Urothelium cell line (cell line): ENCODE measurements at regions not wholly inside any gene's neighbourhood (a gene's known extent, or its start where the extent isn't known, plus 50 kb on each side); places are given as distances from the start of the nearest gene placed in this dataset.
"Not testable (repeated sequence)": the region's sequence is repeated elsewhere in the genome, so short reads cannot be mapped to it uniquely, and the experiment has no call there.

Source experiments
- DNase-seq: peaks from one replicate; pipeline ENCODE4 v3.0.0; 2011; ENCODE audit warnings: low spot score, mixed read lengths
- FAIRE-seq: peaks from 2 replicates; lab custom pipeline; 2011; peaks lifted over from hg19 to GRCh38; lab: Jason Lieb, UNC

- FAIRE-seq (no peak), DNase-seq (no peak)
Observed at GRCh38 chr12:102344691-102345090, 135.7 kb downstream of the IGF1 start.

- no peak for DNase-seq
- FAIRE-seq: no peak
Observed at GRCh38 chr12:102343361-102344121, 136.8 kb downstream of the IGF1 start.

DNA sequence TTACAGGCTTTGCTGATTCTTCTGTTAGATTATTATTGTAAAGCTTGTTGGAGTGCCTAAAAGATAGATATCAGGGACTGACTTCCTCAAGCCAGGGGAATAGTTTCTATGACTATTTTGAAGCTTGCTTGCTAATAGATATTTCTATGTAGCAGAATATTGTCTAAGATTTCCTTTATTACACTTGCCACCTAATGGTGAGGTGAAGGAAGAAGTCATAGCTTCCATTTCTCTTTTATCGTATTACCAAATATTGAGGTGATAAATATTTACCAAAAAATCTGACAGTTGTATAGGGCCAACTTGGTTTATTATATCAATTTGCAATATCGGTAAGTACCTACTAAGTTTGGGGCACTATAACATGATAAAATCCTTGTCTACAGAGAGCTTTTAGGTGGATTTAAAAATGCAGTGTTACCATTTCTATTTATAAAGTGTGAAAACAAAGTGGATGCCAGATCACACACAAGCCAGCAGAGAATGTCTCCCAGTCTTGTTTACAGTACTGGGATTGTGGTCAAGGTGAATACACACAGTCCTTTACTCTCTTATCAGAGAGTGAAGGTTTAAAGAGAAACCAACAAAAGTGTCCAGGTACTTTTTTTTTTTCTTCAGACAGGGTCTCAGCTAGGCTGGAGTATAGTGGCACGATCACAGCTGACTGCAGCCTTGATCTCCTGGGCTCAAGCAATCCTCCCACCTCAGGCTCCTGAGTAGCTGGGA, 137.9 kb downstream of the IGF1 start:
- DNase-seq (no peak), FAIRE-seq (no peak)

GRCh38 chr12:102334765-102335164, 137.1 kb upstream of the PMCH start:
- DNase-seq (no peak), FAIRE-seq (no peak)

GRCh38 chr12:102331419-102331818, 133.8 kb upstream of the PMCH start:
- no peak for FAIRE-seq

GRCh38 chr12:102329883-102330282, 132.2 kb upstream of the PMCH start:
- FAIRE-seq: no peak
- DNase-seq: no peak

More at GRCh38 chr12:102331419-102331818, 133.8 kb upstream of the PMCH start:
- DNase-seq: no peak

GRCh38 chr12:102326982-102327381, 129.3 kb upstream of the PMCH start:
- FAIRE-seq: no peak
- DNase-seq: no peak

DNA sequence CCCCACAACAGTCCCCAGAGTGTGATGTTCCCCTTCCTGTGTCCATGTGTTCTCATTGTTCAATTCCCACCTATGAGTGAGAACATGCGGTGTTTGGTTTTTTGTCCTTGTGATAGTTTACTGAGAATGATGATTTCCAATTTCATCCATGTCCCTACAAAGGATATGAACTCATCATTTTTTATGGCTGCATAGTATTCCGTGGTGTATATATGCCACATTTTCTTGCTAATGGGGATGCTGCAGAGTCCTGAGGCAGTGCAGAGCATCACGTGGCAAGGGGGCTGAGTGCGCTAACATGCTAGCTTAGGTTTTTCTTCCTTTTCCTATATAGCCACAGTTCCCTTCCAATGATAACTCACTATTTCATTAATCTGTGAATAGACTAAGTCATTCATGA, 127.5 kb upstream of the PMCH start:
- not testable (repeated sequence) for FAIRE-seq, DNase-seq

- DNase-seq: no peak
- no peak for FAIRE-seq
Observed at GRCh38 chr12:102323799-102324198, 126.2 kb upstream of the PMCH start.

GRCh38 chr12:102322254-102322653, 124.6 kb upstream of the PMCH start:
- FAIRE-seq (no peak), DNase-seq (no peak)

DNA sequence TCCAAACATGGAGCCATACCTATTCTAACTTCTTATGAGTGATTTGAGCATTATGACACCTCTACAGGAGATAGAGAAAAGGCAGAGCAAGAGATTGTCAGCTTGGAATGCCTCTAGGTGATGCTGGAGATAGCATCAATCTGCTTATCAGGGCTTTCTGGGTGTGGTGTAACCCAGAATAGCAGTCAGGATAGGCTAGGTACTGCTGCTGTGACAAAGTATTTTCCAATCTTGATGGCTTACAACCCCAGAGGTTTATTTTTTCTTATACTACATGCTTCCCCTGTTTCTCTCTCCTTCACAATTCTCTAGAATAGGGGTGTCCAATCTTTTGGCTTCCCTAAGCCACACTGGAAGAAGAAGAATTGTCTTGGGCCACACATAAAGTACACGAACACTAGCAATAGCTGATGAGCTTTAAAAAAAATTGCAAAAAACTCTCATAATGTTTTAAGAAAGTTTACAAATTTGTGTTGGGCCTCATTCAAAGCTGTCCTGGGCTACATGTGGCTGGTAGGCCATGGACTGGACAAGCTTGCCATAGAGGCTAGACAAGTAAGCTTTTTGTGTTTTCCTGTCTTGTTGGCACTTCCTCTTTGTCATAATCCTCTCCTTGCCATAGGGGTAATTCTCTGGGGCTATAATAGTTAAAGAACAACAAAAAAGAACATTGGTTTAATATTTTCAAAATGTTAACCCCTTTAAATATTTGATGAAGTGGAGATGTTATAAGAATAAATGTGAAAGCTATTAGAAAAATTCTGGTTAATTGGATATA, 123.9 kb upstream of the PMCH start:
- DNase-seq: no peak
- no peak for FAIRE-seq

- DNase-seq (no peak), FAIRE-seq (no peak)
Observed at GRCh38 chr12:102317155-102317554, 119.5 kb upstream of the PMCH start.

GRCh38 chr12:102316723-102317122, 119.1 kb upstream of the PMCH start:
- no peak for FAIRE-seq
- no peak for DNase-seq

- DNase-seq (no peak), FAIRE-seq (no peak)
Observed at GRCh38 chr12:102314821-102315220, 117.2 kb upstream of the PMCH start.

DNA sequence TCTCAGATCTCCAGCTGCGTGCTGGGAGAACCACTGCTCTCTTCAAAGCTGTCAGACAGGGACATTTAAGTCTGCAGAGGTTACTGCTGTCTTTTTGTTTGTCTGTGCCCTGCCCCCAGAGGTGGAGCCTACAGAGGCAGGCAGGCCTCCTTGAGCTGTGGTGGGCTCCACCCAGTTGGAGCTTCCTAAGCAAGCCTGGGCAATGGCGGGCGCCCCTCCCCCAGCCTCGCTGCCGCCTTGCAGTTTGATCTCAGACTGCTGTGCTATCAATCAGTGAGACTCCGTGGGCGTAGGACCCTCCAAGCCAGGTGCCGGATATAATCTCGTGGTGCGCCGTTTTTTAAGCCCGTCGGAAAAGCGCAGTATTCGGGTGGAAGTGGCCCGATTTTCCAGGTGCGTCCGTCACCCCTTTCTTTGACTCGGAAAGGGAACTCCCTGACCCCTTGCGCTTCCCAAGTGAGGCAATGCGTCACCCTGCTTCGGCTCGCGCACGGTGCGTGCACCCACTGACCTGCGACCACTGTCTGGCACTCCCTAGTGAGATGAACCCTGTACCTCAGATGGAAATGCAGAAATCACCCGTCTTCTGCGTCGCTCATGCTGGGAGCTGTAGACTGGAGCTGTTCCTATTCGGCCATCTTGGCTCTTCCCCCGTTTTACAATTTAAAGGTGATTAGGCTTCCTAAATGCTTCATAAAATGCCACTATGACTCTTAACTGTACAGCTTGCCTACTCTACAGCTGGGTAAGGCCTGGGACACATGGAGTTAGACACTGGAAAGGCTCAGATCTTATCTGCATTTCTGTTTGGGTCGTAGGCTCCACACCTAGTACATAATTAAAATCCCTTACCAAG, 115.7 kb upstream of the PMCH start:
- DNase-seq, FAIRE-seq: not testable (repeated sequence)

DNA sequence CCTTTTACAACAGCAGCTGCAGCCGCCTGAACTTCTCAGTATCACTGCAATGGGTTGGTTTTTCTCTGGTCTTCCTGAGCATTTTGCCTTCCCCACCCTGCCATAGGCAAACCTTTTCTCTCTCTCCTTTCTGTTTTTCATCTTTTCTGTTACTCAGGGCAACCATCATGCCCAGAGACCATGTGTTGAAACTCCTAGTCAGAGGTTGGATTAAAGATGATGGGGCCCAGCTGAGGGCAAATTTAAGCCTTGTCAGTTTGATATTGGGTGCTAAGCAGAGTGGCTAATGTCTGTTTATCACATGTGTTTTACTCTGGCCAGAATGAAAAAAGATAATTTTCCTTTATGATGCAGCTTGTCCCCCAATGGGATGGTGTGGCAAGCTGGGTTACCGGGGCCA, 107.9 kb upstream of the PMCH start:
- FAIRE-seq: no peak
- no peak for DNase-seq

- not testable (repeated sequence) for FAIRE-seq, DNase-seq
Observed at GRCh38 chr12:102304667-102305066, 107.0 kb upstream of the PMCH start.

- FAIRE-seq (no peak), DNase-seq (no peak)
Observed at GRCh38 chr12:102302553-102302952, 104.9 kb upstream of the PMCH start.

- FAIRE-seq: no peak
- no peak for DNase-seq
Observed at GRCh38 chr12:102301547-102301946, 103.9 kb upstream of the PMCH start.

GRCh38 chr12:102300824-102301461, 103.3 kb upstream of the PMCH start:
- FAIRE-seq (no peak), DNase-seq (peak; percentile 23)
